GM12874 (cell line): ENCODE measurements at regions not wholly inside any gene's neighbourhood (a gene's known extent, or its start where the extent isn't known, plus 50 kb on each side); places are given as distances from the start of the nearest gene placed in this dataset.

ENCODE experiments used
- TF ChIP-seq, protein P1 (sequence below): IDR thresholded peaks from 2 replicates; pipeline ENCODE4 v1.5.1; 2011; ENCODE audit warnings: low read depth, mild to moderate bottlenecking, control low read depth, low read length, moderate library complexity; ENCODE audit not compliant: insufficient read depth

DNA sequence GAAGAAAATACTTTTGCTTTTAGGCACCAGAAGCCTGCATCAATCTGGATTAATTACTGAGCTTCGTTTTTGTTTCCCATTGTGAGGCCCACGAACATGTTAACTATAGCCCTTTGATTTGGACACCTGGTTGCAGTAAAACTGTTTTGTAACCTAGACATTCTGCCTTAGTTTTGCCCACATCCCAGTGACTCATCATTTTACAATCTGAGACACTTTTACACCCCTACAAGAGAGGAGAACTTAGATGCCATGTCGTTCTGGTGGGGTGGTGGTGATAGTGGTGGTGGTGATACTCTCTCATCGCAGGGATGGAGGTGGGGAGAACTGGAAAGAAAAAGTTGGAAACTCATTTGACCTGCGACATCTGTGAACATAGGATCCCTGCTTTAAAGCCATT lies 1257.2 kb downstream of the ADGRL3 start:
- TF ChIP-seq, protein P1, sequence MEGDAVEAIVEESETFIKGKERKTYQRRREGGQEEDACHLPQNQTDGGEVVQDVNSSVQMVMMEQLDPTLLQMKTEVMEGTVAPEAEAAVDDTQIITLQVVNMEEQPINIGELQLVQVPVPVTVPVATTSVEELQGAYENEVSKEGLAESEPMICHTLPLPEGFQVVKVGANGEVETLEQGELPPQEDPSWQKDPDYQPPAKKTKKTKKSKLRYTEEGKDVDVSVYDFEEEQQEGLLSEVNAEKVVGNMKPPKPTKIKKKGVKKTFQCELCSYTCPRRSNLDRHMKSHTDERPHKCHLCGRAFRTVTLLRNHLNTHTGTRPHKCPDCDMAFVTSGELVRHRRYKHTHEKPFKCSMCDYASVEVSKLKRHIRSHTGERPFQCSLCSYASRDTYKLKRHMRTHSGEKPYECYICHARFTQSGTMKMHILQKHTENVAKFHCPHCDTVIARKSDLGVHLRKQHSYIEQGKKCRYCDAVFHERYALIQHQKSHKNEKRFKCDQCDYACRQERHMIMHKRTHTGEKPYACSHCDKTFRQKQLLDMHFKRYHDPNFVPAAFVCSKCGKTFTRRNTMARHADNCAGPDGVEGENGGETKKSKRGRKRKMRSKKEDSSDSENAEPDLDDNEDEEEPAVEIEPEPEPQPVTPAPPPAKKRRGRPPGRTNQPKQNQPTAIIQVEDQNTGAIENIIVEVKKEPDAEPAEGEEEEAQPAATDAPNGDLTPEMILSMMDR, result no peak

- TF ChIP-seq, protein P1, result no peak
Measured at GRCh38 chr4:62455871-62456270, 1255.7 kb downstream of the ADGRL3 start.

- TF ChIP-seq, protein P1, result no peak
Measured at GRCh38 chr4:62454535-62454934, 1254.4 kb downstream of the ADGRL3 start.

- TF ChIP-seq, protein P1, result no peak
Measured at GRCh38 chr4:62450740-62451139, 1250.6 kb downstream of the ADGRL3 start.

- TF ChIP-seq, protein P1, result no peak
Measured at GRCh38 chr4:62449538-62449937, 1249.4 kb downstream of the ADGRL3 start.

DNA sequence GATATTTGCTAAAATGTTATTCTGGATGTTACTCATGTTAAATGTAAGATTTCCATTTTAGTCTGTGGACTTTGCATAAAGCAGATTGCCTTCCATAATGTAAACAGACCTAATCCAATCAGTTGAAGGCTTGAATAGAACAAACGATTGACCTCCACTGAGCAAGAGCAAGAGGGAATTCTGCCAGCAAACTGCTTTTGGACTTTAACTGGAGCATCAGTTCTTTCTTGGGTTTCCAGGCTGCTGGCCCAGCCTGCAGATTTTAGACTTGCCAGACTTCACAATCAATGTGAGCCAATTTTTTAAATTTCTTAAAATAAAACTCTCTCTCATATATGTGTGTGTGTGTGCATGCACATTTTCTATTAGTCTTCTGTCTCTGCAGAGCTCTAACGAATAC lies 1248.8 kb downstream of the ADGRL3 start:
- TF ChIP-seq, protein P1, result no peak

- TF ChIP-seq, protein P1, result no peak
Measured at GRCh38 chr4:62439051-62439450, 1238.9 kb downstream of the ADGRL3 start.

GRCh38 chr4:62434921-62435320 lies 1234.8 kb downstream of the ADGRL3 start:
- TF ChIP-seq, protein P1, result no peak
